ENCODE measurements at regions not wholly inside any gene's neighbourhood (a gene's known extent, or its start where the extent isn't known, plus 50 kb on each side); places are given as distances from the start of the nearest gene placed in this dataset.

DNA sequence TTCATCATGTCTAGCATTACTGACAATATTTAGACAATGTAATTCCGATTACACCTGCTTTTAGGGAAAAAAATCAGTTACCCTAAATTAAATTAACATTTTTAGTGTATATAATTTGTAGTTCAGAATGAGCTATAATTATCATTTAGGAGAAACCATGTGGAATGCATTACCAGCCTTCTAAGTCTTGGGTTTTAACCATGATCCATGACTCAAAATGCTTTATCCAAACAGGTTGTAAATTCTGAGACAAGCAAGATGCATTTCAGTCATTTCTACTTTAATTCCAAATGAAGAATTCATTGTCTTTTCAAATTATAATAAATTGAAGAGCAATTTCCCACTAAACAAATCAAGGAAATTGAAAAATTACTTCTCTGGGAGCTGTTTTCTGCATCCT, 243.7 kb upstream of the LRIG1 start:
- TF ChIP-seq, protein P1, sequence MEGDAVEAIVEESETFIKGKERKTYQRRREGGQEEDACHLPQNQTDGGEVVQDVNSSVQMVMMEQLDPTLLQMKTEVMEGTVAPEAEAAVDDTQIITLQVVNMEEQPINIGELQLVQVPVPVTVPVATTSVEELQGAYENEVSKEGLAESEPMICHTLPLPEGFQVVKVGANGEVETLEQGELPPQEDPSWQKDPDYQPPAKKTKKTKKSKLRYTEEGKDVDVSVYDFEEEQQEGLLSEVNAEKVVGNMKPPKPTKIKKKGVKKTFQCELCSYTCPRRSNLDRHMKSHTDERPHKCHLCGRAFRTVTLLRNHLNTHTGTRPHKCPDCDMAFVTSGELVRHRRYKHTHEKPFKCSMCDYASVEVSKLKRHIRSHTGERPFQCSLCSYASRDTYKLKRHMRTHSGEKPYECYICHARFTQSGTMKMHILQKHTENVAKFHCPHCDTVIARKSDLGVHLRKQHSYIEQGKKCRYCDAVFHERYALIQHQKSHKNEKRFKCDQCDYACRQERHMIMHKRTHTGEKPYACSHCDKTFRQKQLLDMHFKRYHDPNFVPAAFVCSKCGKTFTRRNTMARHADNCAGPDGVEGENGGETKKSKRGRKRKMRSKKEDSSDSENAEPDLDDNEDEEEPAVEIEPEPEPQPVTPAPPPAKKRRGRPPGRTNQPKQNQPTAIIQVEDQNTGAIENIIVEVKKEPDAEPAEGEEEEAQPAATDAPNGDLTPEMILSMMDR (IDR thresholded peaks at IDR 0.05 in 4 of 5, conservative IDR thresholded peaks at IDR 0.05 in 1 of 5): no peak
- no peak for TF ChIP-seq POLR2A (IDR thresholded peaks at IDR 0.05)

Measured in gastrocnemius medialis (tissue), 4 donors.